ENCODE measurements at regions not wholly inside any gene's neighbourhood (a gene's known extent, or its start where the extent isn't known, plus 50 kb on each side); places are given as distances from the start of the nearest gene placed in this dataset.
"Not testable (repeated sequence)": the region's sequence is repeated elsewhere in the genome, so short reads cannot be mapped to it uniquely, and the experiment has no call there.

DNA sequence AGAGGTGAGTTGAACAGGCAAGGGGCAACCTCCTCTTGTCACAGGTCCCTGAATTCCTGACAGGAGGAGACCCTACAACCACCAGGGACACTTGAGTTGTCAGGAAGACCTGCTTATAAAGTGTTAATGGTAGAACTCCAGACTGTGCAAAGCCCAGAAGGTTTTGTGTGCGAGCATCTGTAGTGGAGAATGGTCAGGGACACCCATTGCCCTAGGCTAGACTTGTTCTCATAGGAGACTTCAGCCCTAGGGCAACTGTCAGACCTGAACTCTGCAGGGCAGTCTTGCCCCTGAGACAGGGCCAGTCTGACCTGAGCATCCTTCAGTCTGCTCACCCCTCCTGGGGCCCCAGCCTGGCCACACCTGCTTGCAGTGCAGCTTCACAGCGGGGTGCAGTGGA, 377.3 kb upstream of the SPATA31A3 start:
- CTCF ChIA-PET (ENCODE audit: partially characterized antibody); DNase-seq; intact Hi-C loops (cut with micrococcal nuclease); H3K27me3 ChIP-seq (ENCODE audit: insufficient read depth, low read length); H3K4me1 Mint-ChIP-seq; H3K4me1 ChIP-seq (ENCODE audit: insufficient read depth, low read length); H3K27me3 Mint-ChIP-seq; H3K36me3 ChIP-seq (ENCODE audit: insufficient read depth, low read length); POLR2A ChIA-PET (ENCODE audit: partially characterized antibody); H3K9me3 Mint-ChIP-seq; H3K27ac ChIP-seq (ENCODE audit: low read depth, low read length); H3K4me3 Mint-ChIP-seq; H3K36me3 Mint-ChIP-seq; H3K4me3 ChIP-seq (ENCODE audit: low read length in 2 of 2); H3K9me3 ChIP-seq (ENCODE audit: control insufficient read depth in 1 of 2, low read length in 2 of 2); H3K27ac Mint-ChIP-seq: not testable (repeated sequence)

DNA sequence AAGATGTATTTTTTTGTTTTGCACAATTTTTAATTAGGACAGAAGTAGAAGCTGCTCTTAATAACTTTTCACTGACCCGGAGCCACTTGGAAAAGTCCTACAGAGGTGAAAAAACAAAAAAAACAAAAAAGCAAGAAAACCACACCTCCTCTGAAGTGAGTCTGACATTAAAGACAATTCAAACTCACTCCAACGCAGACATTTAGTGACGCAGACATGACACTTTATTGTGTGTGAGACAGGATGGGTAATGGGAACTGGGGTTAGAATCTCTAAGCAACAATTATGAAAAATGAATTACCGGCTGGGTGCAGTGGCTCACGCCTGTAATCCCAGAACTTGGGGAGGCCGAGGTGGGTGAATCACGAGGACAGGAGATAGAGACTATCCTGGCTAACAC, 370.0 kb upstream of the SPATA31A3 start:
- intact Hi-C loops (cut with micrococcal nuclease); H3K27me3 Mint-ChIP-seq; DNase-seq; H3K36me3 Mint-ChIP-seq; H3K4me1 Mint-ChIP-seq; H3K9me3 ChIP-seq (ENCODE audit: control insufficient read depth in 1 of 2, low read length in 2 of 2); H3K9me3 Mint-ChIP-seq; POLR2A ChIA-PET (ENCODE audit: partially characterized antibody); H3K4me3 Mint-ChIP-seq; H3K27me3 ChIP-seq (ENCODE audit: insufficient read depth, low read length); H3K4me3 ChIP-seq (ENCODE audit: low read length in 2 of 2); H3K27ac Mint-ChIP-seq; H3K36me3 ChIP-seq (ENCODE audit: insufficient read depth, low read length); H3K4me1 ChIP-seq (ENCODE audit: insufficient read depth, low read length); H3K27ac ChIP-seq (ENCODE audit: low read depth, low read length); CTCF ChIA-PET (ENCODE audit: partially characterized antibody): not testable (repeated sequence)

DNA sequence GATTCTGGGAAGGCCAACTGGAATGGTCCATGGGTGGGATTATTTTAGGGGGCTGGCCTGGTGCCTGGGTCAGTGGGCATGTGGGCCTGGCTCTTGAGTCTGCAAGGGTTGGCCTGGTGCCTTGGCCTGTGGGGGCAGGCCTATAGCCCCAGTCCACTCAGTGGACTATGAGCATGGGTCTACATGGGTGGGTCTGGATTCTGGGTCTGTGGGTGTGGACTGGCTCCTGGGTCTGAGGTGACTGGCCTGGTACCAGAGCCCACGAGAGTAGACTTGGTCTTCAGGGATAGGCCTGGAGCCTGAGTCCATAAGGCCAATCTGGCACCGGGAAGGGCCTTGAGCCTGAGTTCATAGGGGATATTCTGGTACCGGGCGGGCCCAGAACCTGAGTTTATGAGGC, 361.6 kb upstream of the SPATA31A3 start:
- H3K4me3 ChIP-seq (ENCODE audit: low read length in 2 of 2); CTCF ChIA-PET (ENCODE audit: partially characterized antibody); H3K9me3 Mint-ChIP-seq; H3K27ac ChIP-seq (ENCODE audit: low read depth, low read length); H3K27me3 ChIP-seq (ENCODE audit: insufficient read depth, low read length); intact Hi-C loops (cut with micrococcal nuclease); H3K27ac Mint-ChIP-seq; DNase-seq; H3K9me3 ChIP-seq (ENCODE audit: control insufficient read depth in 1 of 2, low read length in 2 of 2); H3K4me1 Mint-ChIP-seq; H3K27me3 Mint-ChIP-seq; H3K36me3 Mint-ChIP-seq; H3K4me3 Mint-ChIP-seq; H3K36me3 ChIP-seq (ENCODE audit: insufficient read depth, low read length); POLR2A ChIA-PET (ENCODE audit: partially characterized antibody); H3K4me1 ChIP-seq (ENCODE audit: insufficient read depth, low read length): not testable (repeated sequence)

DNA sequence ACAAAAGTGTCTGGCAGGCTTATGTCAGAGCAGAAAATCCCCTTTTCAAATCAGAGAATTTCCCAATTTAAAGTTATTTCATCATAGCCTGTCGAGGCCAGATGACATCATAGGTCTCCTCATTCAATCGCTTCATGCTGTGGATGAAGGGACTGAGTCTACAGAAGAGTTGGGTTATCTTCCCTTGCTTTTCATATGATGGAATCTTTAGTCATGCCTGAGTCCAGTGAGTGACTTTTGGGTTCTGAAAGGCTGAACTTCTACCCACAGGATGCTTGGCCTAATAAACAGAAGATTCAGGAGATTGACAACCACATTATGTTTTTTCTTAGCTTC, 357.0 kb upstream of the SPATA31A3 start:
- intact Hi-C loops (cut with micrococcal nuclease); CTCF ChIA-PET (ENCODE audit: partially characterized antibody); H3K27me3 Mint-ChIP-seq; H3K36me3 Mint-ChIP-seq; DNase-seq; H3K4me1 Mint-ChIP-seq; H3K9me3 Mint-ChIP-seq; H3K27me3 ChIP-seq (ENCODE audit: insufficient read depth, low read length); H3K9me3 ChIP-seq (ENCODE audit: control insufficient read depth in 1 of 2, low read length in 2 of 2); H3K27ac ChIP-seq (ENCODE audit: low read depth, low read length); H3K4me3 Mint-ChIP-seq; H3K4me1 ChIP-seq (ENCODE audit: insufficient read depth, low read length); H3K4me3 ChIP-seq (ENCODE audit: low read length in 2 of 2); H3K36me3 ChIP-seq (ENCODE audit: insufficient read depth, low read length); POLR2A ChIA-PET (ENCODE audit: partially characterized antibody); H3K27ac Mint-ChIP-seq: not testable (repeated sequence)

DNA sequence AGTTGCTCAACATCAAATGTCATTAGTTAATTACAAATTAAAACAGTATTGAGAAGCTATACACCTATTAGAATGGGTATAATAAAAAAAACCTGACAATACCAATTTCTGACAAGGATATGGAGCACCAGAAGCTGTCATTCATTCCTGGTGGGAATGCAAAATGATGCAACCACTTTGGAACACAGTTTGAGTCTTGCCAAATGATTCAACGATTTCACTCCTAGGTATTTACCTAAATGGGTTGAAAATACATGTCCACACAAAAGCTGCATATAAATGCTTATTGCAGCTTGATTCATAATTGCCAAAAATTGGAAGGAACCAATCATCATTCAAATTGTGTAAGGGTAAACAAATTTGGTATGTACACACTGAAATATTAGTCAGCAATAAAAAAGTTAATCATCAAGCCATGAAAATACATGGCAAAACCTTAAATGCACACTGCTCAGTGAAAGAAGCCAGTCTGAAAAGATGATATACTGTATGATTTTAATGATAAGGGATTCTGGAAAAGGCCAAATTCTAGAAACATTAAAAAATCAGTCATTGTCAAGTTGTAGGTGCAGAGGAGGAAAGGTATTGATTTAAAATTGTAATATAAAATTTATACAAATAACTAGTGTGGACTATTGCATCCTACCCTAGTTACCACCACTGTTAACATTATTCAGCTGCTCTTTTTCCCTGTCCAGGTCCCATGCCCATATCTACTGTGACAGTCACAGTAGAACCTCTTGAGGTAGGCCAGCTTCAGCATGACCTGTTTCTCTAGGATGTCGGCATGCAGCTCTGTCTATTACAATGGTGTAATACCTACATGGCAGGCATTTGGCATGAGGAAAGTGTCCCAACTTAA, 356.4 kb upstream of the SPATA31A3 start:
- H3K36me3 ChIP-seq (ENCODE audit: insufficient read depth, low read length); H3K4me3 Mint-ChIP-seq; H3K27ac Mint-ChIP-seq; POLR2A ChIA-PET (ENCODE audit: partially characterized antibody); H3K27ac ChIP-seq (ENCODE audit: low read depth, low read length); H3K4me1 ChIP-seq (ENCODE audit: insufficient read depth, low read length); H3K36me3 Mint-ChIP-seq; H3K9me3 Mint-ChIP-seq; H3K27me3 ChIP-seq (ENCODE audit: insufficient read depth, low read length); intact Hi-C loops (cut with micrococcal nuclease); H3K27me3 Mint-ChIP-seq; DNase-seq; H3K4me3 ChIP-seq (ENCODE audit: low read length in 2 of 2); CTCF ChIA-PET (ENCODE audit: partially characterized antibody); H3K9me3 ChIP-seq (ENCODE audit: control insufficient read depth in 1 of 2, low read length in 2 of 2); H3K4me1 Mint-ChIP-seq: not testable (repeated sequence)

DNA sequence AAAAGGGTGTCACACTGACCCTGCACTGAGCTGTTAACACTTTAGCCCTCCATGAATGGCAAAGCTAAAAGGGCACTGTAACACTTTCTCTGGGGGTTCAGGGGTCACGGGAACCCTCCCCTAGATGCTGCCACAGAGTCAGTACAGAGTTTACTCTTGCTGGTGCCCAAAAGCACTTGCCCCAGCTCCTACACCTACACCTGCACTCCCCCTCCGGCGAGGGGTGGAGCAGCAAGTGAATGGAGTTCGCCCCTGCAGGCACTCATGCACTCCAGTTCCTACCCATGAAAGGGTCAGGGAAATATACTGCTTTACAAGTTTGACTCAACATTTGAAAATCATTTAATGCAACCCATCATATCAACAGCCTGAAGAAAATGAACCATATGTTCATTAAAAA, 355.7 kb upstream of the SPATA31A3 start:
- POLR2A ChIA-PET (ENCODE audit: partially characterized antibody); H3K27me3 Mint-ChIP-seq; intact Hi-C loops (cut with micrococcal nuclease): not testable (repeated sequence)

DNA sequence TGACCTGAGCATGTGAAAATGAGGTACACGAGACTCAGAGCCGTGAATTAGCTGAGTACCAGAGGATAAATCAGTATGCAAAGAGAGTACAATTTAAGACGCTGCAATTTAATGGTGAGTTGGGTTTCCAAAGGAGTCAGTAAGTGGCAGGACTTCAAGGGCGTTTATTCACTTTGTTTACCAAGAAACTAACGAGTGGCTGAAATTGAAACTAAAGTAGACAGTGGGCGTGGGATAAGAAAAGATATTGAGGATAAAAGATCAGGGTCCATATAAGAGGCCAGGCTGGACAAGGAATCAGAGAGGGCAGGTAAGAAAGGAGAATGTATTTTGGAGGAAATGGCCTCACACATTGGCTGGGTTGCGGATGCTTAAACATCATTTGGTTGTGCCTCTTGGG, 346.9 kb upstream of the SPATA31A3 start:
- H3K36me3 Mint-ChIP-seq; H3K4me1 Mint-ChIP-seq; H3K27ac Mint-ChIP-seq; H3K36me3 ChIP-seq (ENCODE audit: insufficient read depth, low read length); DNase-seq; H3K27me3 ChIP-seq (ENCODE audit: insufficient read depth, low read length); H3K9me3 Mint-ChIP-seq; H3K9me3 ChIP-seq (ENCODE audit: control insufficient read depth in 1 of 2, low read length in 2 of 2); intact Hi-C loops (cut with micrococcal nuclease); POLR2A ChIA-PET (ENCODE audit: partially characterized antibody); CTCF ChIA-PET (ENCODE audit: partially characterized antibody); H3K4me3 ChIP-seq (ENCODE audit: low read length in 2 of 2); H3K27ac ChIP-seq (ENCODE audit: low read depth, low read length); H3K4me3 Mint-ChIP-seq; H3K27me3 Mint-ChIP-seq; H3K4me1 ChIP-seq (ENCODE audit: insufficient read depth, low read length): not testable (repeated sequence)

More for the DNA sequence above, 355.7 kb upstream of the SPATA31A3 start:
- H3K4me1 ChIP-seq (ENCODE audit: insufficient read depth, low read length); DNase-seq; H3K27me3 ChIP-seq (ENCODE audit: insufficient read depth, low read length); H3K9me3 ChIP-seq (ENCODE audit: control insufficient read depth in 1 of 2, low read length in 2 of 2); H3K4me3 ChIP-seq (ENCODE audit: low read length in 2 of 2); H3K27ac ChIP-seq (ENCODE audit: low read depth, low read length); H3K27ac Mint-ChIP-seq; H3K36me3 Mint-ChIP-seq; H3K36me3 ChIP-seq (ENCODE audit: insufficient read depth, low read length); CTCF ChIA-PET (ENCODE audit: partially characterized antibody); H3K9me3 Mint-ChIP-seq; H3K4me1 Mint-ChIP-seq; H3K4me3 Mint-ChIP-seq: not testable (repeated sequence)

DNA sequence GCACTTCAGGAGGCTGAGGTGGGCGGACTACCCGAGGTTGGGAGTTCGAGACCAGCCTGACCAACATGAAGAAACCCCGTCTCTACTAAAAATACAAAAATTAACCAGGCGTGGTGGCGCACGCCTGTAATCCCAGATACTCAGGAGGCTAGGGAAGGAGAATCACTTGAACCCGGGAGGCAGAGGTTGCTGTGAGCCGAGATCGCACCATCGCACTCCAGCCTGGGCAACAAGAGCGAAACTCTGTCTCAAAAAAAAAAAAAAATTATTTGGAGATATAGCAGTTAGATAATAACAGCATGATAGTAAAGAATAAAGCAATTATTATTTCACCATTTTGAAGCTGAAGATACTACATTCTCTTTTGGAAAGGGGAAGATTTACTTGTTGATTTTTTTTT, 345.9 kb upstream of the SPATA31A3 start:
- H3K27ac ChIP-seq (ENCODE audit: low read depth, low read length); H3K4me1 Mint-ChIP-seq; H3K36me3 Mint-ChIP-seq; H3K9me3 Mint-ChIP-seq; H3K27me3 ChIP-seq (ENCODE audit: insufficient read depth, low read length); CTCF ChIA-PET (ENCODE audit: partially characterized antibody); H3K27ac Mint-ChIP-seq; H3K4me3 Mint-ChIP-seq; H3K9me3 ChIP-seq (ENCODE audit: control insufficient read depth in 1 of 2, low read length in 2 of 2); H3K36me3 ChIP-seq (ENCODE audit: insufficient read depth, low read length); POLR2A ChIA-PET (ENCODE audit: partially characterized antibody); DNase-seq; H3K4me1 ChIP-seq (ENCODE audit: insufficient read depth, low read length); intact Hi-C loops (cut with micrococcal nuclease); H3K4me3 ChIP-seq (ENCODE audit: low read length in 2 of 2); H3K27me3 Mint-ChIP-seq: not testable (repeated sequence)

All from CD4-positive, alpha-beta memory T cell (primary cell).